K562 (cell line): ENCODE measurements at regions not wholly inside any gene's neighbourhood (a gene's known extent, or its start where the extent isn't known, plus 50 kb on each side); places are given as distances from the start of the nearest gene placed in this dataset.

ENCODE experiments used
- ATAC-seq: fragments of 200-7000 bp; cut with Tn5 transposase; 3 replicates; pipeline ENCODE4 v1.9.1; 2020; ENCODE audit warnings: moderate library complexity
- BruUV-seq: library from RNA; stranded (reverse); fragments of 400-500 nt; replicated peaks from 2 replicates; lab custom pipeline; 2021; lab: Mats Ljungman, UMichigan
- CTCF ChIA-PET: fragments of 300-600 bp; formaldehyde crosslinking; extraction: SDS; loops from one replicate; lab custom pipeline; 2021; ENCODE audit warnings: low intra/inter-chr PET ratio; lab: Yijun Ruan, JAX
- POLR2A ChIA-PET: fragments of 300-600, 350-650 bp; sonication (Branson Sonifier 250); formaldehyde crosslinking; extraction: SDS; loops from one replicate; lab custom pipeline; 2021; ENCODE audit warnings: antibody characterized with exemption, inconsistent platforms; lab: Yijun Ruan, JAX
- DNase-seq, 4 experiments: peaks; one replicate each; pipeline versions ENCODE4 v3.0.0 to v3.0.0-alpha.2; 2011 to 2018; ENCODE audit warnings: low spot score in 3 of 4, mixed read lengths in 3 of 4; ENCODE audit errors: extremely low read depth in 1 of 4
- FAIRE-seq: peaks from 2 replicates; lab custom pipeline; 2011; peaks lifted over from hg19 to GRCh38; lab: Jason Lieb, UNC
- H2AFZ ChIP-seq: 2 replicates; pipeline ENCODE4 v1.6.0; 2011; ENCODE audit warnings: low read depth, low read length, control low read depth, inconsistent platforms
- H3K27ac ChIP-seq: fragments of 200-600 bp; 3 replicates; pipeline ENCODE4 v1.8.0; 2011; ENCODE audit warnings: low read depth, mild to moderate bottlenecking, control low read depth, inconsistent platforms, low read length, moderate library complexity, mixed read lengths; ENCODE audit errors: extremely low read depth
- H3K27me3 ChIP-seq, 2 experiments: fragments of 300-600 bp in 1 of 2; 2 replicates in 1 of 2; 3 replicates in 1 of 2; pipeline versions ENCODE4 v1.6.0 to v1.8.0; 2011; ENCODE audit warnings: inconsistent platforms in 2 of 2, low read length in 2 of 2, mild to moderate bottlenecking in 1 of 2, mixed read lengths in 1 of 2, moderate library complexity in 1 of 2; ENCODE audit not compliant: control insufficient read depth in 2 of 2, insufficient read depth in 2 of 2
- H3K36me3 ChIP-seq: fragments of 300-600 bp; 3 replicates; pipeline ENCODE4 v1.8.0; 2011; ENCODE audit warnings: mild to moderate bottlenecking, low read length, inconsistent platforms; ENCODE audit not compliant: control insufficient read depth, insufficient read depth
- H3K4me1 ChIP-seq, 2 experiments: fragments of 200-600 bp in 1 of 2; replicated peaks in 1 of 2; 2 replicates in 1 of 2; 3 replicates in 1 of 2; pipeline versions ENCODE4 v1.5.1 to v1.8.0; 2011; ENCODE audit warnings: inconsistent platforms in 2 of 2, low read length in 2 of 2, mild to moderate bottlenecking in 1 of 2, mixed read lengths in 1 of 2, moderate library complexity in 1 of 2; ENCODE audit not compliant: control insufficient read depth in 2 of 2, insufficient read depth in 2 of 2
- H3K4me2 ChIP-seq: 2 replicates; pipeline ENCODE4 v1.6.1; 2011; ENCODE audit warnings: low read length, control low read depth, inconsistent platforms, mixed read lengths; ENCODE audit not compliant: insufficient read depth
- H3K4me3 ChIP-seq: fragments of 200-600 bp; sonication (generic), shearing (Covaris generic); 2 replicates; pipeline ENCODE4 v1.5.1; 2016; ENCODE audit warnings: control low read depth, inconsistent platforms
- H3K79me2 ChIP-seq: fragments of 200-600 bp; 3 replicates; pipeline ENCODE4 v1.8.0; 2011; ENCODE audit warnings: low read length, inconsistent platforms; ENCODE audit not compliant: control insufficient read depth, insufficient read depth
- H3K9ac ChIP-seq, 2 experiments: 2 replicates each; pipeline versions ENCODE4 v1.6.0 to v1.6.1; 2011; ENCODE audit warnings: low read depth in 2 of 2, low read length in 2 of 2, control low read depth in 1 of 2, inconsistent platforms in 1 of 2, mild to moderate bottlenecking in 1 of 2, mixed read lengths in 1 of 2; ENCODE audit not compliant: insufficient read depth in 1 of 2
- H3K9me1 ChIP-seq: one replicate; pipeline ENCODE4 v1.6.0; 2011; ENCODE audit warnings: inconsistent platforms, mild to moderate bottlenecking, low read length, moderate library complexity; ENCODE audit not compliant: control insufficient read depth, insufficient read depth
- H3K9me3 ChIP-seq: replicated peaks from 2 replicates; pipeline ENCODE4 v1.5.1; 2011; ENCODE audit warnings: low read depth, low read length, inconsistent platforms; ENCODE audit not compliant: control insufficient read depth, insufficient read depth
- H4K20me1 ChIP-seq: replicated peaks from 2 replicates; pipeline ENCODE4 v1.6.1; 2011; ENCODE audit warnings: low read length, inconsistent platforms, mixed read lengths; ENCODE audit not compliant: control insufficient read depth, insufficient read depth
- ARID2 ChIP-seq: fragments of 450-650 bp; IDR thresholded peaks from 2 replicates; pipeline ENCODE4 v1.6.1; 2017; ENCODE audit warnings: antibody characterized with exemption, mild to moderate bottlenecking
- CHD1 ChIP-seq: fragments of 200-600 bp; sonication (generic); IDR thresholded peaks from one replicate; pipeline ENCODE4 v1.6.1; 2012; ENCODE audit warnings: mild to moderate bottlenecking, moderate library complexity, low read length, inconsistent platforms
- HEY1 ChIP-seq: fragments of 250-450 bp; sonication (Bioruptor Pico); IDR thresholded peaks from 2 replicates; pipeline ENCODE4 v1.5.0; 2020; ENCODE audit warnings: mild to moderate bottlenecking, moderate library complexity, borderline replicate concordance
- HMG20B ChIP-seq: fragments of 250-450 bp; sonication (Bioruptor Pico); IDR thresholded peaks from 2 replicates; pipeline ENCODE4 v1.5.0; 2021; ENCODE audit warnings: mild to moderate bottlenecking
- HNRNPL ChIP-seq: fragments of 200-400 bp; formaldehyde crosslinking; IDR thresholded peaks from 2 replicates; pipeline ENCODE4 v1.6.1; 2017; ENCODE audit warnings: low read depth, mild to moderate bottlenecking, low read length
- KDM4B ChIP-seq, 2 experiments: fragments of 450-650 bp in 1 of 2; sonication (generic) in 1 of 2; IDR thresholded peaks; 2 replicates each; pipeline ENCODE4 v1.6.1; 2016 to 2017; ENCODE audit warnings: borderline replicate concordance in 2 of 2, antibody characterized with exemption in 1 of 2, low read depth in 1 of 2, mild to moderate bottlenecking in 1 of 2
- L3MBTL2 ChIP-seq: fragments of 450-650 bp; IDR thresholded peaks from 2 replicates; pipeline ENCODE4 v1.6.1; 2016; ENCODE audit warnings: mild to moderate bottlenecking, moderate library complexity
- MCM3 ChIP-seq: fragments of 450-650 bp; IDR thresholded peaks from 2 replicates; pipeline ENCODE4 v1.6.1; 2016
- NR4A1 ChIP-seq, 2 experiments: fragments of 250-450 bp in 1 of 2; fragments of 450-650 bp in 1 of 2; sonication (Bioruptor Pico) in 1 of 2; IDR thresholded peaks; 2 replicates each; pipeline versions ENCODE4 v1.4.0 to v1.6.1; 2016 to 2020; ENCODE audit warnings: mild to moderate bottlenecking in 2 of 2, missing compliant biosample characterization in 1 of 2, missing genetic modification characterization in 1 of 2, moderate library complexity in 1 of 2
- POLR2H ChIP-seq: IDR thresholded peaks from 2 replicates; pipeline ENCODE4 v1.6.1; 2016; ENCODE audit warnings: missing genetic modification characterization, low read depth, mild to moderate bottlenecking, control low read depth, missing compliant biosample characterization, moderate library complexity
- SETDB1 ChIP-seq: IDR thresholded peaks from one replicate; pipeline ENCODE4 v1.6.1; 2012; ENCODE audit warnings: low read length, control low read depth, inconsistent platforms
- TAF9B ChIP-seq: fragments of 450-650 bp; IDR thresholded peaks from 2 replicates; pipeline ENCODE4 v1.6.1; 2018; ENCODE audit warnings: mild to moderate bottlenecking; ENCODE audit not compliant: partially characterized antibody
- U2AF2 ChIP-seq: fragments of 200-400 bp; formaldehyde crosslinking; optimal IDR thresholded peaks from 2 replicates; pipeline ENCODE3; 2017; ENCODE audit warnings: low read depth, mild to moderate bottlenecking, low read length
- ZC3H11A ChIP-seq: IDR thresholded peaks from 2 replicates; pipeline ENCODE4 v1.6.1; 2012; ENCODE audit warnings: low read depth, low read length, improper control_type of control experiment
- ZNF740 ChIP-seq, 3 experiments: fragments of 200-800 bp in 1 of 3; sonication (Bioruptor generic) in 1 of 3; sonication (generic) in 1 of 3; formaldehyde crosslinking in 1 of 3; IDR thresholded peaks; 2 replicates each; pipeline versions ENCODE4 v1.6.1 to v1.8.0; 2016 to 2022; ENCODE audit warnings: mild to moderate bottlenecking in 2 of 3, missing compliant biosample characterization in 2 of 3, missing genetic modification characterization in 2 of 3, missing genetic modification reagents in 1 of 3
- ZNF75A ChIP-seq: fragments of 450-650 bp; formaldehyde crosslinking; IDR thresholded peaks from 2 replicates; pipeline ENCODE4 v1.4.0; 2020; ENCODE audit warnings: mild to moderate bottlenecking
- WGBS: fragments of 100-300 bp; shearing (Covaris generic); methylation state at CpG from one replicate; pipeline ENCODE4 v1.1.6; 2016; ENCODE audit warnings: low coverage, mixed read lengths; ENCODE audit not compliant: insufficient coverage; ENCODE audit errors: missing lambda C conversion rate; 5-methylcytosine and 5-hydroxymethylcytosine counted together
- in situ Hi-C: fragments of 300-500 bp; cut with MboI; formaldehyde crosslinking; loops from 4 replicates; pipeline ENCODE4 v1.15.0; 2018; ENCODE audit warnings: inconsistent platforms, mixed read lengths
- intact Hi-C: fragments of 100-400 bp; cut with micrococcal nuclease; formaldehyde crosslinking; loops from 2 replicates; pipeline ENCODE4 v1.14.2; 2022
- TF ChIP-seq, protein P1 (sequence below): fragments of 250-450 bp; sonication (Bioruptor Pico); IDR thresholded peaks from 2 replicates; pipeline ENCODE4 v1.5.0; 2020; ENCODE audit warnings: mild to moderate bottlenecking, borderline replicate concordance

DNA sequence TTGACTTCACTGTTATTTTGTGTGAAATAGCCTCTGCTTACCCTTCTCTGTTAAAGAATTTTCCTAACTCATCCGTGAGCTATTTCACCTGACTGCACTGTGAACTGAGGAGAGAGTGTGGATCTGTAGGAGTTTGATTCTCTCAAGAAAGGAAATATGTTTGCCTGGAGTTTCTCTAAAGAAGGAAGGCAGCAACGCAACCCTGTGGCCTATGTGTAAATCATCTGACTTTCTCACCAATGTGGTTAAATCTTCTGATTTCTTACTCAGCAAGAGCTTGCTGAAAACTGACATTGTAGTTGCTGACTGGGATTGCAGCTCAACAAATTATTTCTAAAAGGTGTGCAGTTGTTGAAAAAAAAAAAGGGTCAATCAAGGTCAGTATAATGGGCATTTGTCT is 153.9 kb upstream of the PELI1 start:
- Histone ChIP-seq H4K20me1 (no peaks in the 10 kb centered on the region), H3K9me1 (no peaks in the 10 kb centered on the region), H3K4me2 (no peak overlapping the region), H3K9me3 (no peaks in the 10 kb centered on the region), H3K79me2 (no peaks in the 10 kb centered on the region), H3K4me1 (no peaks in the 10 kb centered on the region), H2AFZ (no peak overlapping the region), H3K4me3 (no peak overlapping the region), H3K36me3 (no peaks in the 10 kb centered on the region), H3K27me3 (peaks cover 6 to 8% of the 10 kb centered on the region in 2 experiments; a peak in 4 of 5 replicates), H3K9ac (no peak overlapping the region), H3K27ac (no peak overlapping the region)
- in situ Hi-C loops (no loop called here), intact Hi-C loops (no loop called here)
- ChIA-PET CTCF (no interaction called here), POLR2A (interaction anchor here (0.6 to 1.2 kb wide), 2 partner anchors 14 to 16 kb away, joined by 3 to 7 read pairs; no protein-coding TSS in a partner anchor)
- ATAC-seq (no peak), FAIRE-seq (no peak), DNase-seq (no peak)
- TF ChIP-seq NR4A1 (CRISPR knock-in tag; IDR thresholded peaks at IDR 0.05) (no peak), NR4A1 (tag; IDR thresholded peaks at IDR 0.05) (no peak), HNRNPL (no peak), HEY1 (CRISPR knock-in tag) (no peak), ZNF75A (CRISPR knock-in tag) (no peak), TAF9B (no peak), SETDB1 (no peak), U2AF2 (no peak), ZNF740 (CRISPR knock-in tag; IDR thresholded peaks at IDR 0.05) (no peak), ZNF740 (tag; IDR thresholded peaks at IDR 0.05) (no peak), KDM4B (IDR thresholded peaks at IDR 0.05; ENCODE audit: borderline replicate concordance in 2 of 2, low read depth in 1 of 2) (no peak), HMG20B (no peak), L3MBTL2 (no peak), MCM3 (no peak), POLR2H (tag) (no peak), ARID2 (no peak), ZC3H11A (no peak), CHD1 (no peak)
- TF ChIP-seq, protein P1, sequence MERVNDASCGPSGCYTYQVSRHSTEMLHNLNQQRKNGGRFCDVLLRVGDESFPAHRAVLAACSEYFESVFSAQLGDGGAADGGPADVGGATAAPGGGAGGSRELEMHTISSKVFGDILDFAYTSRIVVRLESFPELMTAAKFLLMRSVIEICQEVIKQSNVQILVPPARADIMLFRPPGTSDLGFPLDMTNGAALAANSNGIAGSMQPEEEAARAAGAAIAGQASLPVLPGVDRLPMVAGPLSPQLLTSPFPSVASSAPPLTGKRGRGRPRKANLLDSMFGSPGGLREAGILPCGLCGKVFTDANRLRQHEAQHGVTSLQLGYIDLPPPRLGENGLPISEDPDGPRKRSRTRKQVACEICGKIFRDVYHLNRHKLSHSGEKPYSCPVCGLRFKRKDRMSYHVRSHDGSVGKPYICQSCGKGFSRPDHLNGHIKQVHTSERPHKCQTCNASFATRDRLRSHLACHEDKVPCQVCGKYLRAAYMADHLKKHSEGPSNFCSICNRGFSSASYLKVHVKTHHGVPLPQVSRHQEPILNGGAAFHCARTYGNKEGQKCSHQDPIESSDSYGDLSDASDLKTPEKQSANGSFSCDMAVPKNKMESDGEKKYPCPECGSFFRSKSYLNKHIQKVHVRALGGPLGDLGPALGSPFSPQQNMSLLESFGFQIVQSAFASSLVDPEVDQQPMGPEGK (CRISPR knock-in tag) = no peak
- no TSS peak for BruUV-seq
- 0% methylated on average over 2 of the region's 2 CpGs for WGBS
